ENCODE measurements at regions not wholly inside any gene's neighbourhood (a gene's known extent, or its start where the extent isn't known, plus 50 kb on each side); places are given as distances from the start of the nearest gene placed in this dataset.
A peak's percentile ranks its signal among the peaks of the same experiment; 100 is the strongest.

DNA sequence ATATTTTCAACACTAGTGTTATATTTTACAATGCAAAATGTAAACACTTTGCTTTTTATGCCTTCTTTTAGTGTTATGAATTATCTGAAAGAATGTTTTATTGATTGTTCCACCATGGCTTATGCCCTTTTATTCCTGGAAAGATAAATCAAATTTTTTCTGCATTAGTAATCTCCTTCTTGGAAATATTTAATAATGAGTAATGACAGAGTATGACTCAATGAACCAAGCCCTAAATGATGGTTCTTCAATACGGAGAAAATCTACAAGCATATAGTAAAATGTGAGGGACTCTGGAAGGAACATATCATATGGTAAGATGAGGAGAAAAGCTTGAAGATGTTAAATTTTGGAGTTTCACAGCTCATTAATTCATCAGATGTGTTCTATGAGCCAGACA lies 929.6 kb downstream of the C6orf118 start:
- no peaks in the 10 kb centered on the region for H3K36me3 ChIP-seq (ENCODE audit: control insufficient read depth, insufficient read depth, low read length)
- H3K4me3 ChIP-seq (ENCODE audit: low read depth, low read length) = no peak overlapping the region
- no peak overlapping the region for H3K27ac ChIP-seq (ENCODE audit: low read depth, low read length)
- peaks cover 7% of the 10 kb centered on the region; the same call in 1 of the 2 replicates for H3K4me1 ChIP-seq (ENCODE audit: control insufficient read depth, insufficient read depth, low read length)
- H3K27me3 ChIP-seq (ENCODE audit: control insufficient read depth, insufficient read depth, low read length) = no peaks in the 10 kb centered on the region
- H3K9me3 ChIP-seq (ENCODE audit: control insufficient read depth, insufficient read depth, low read length) = no peaks in the 10 kb centered on the region
- no peak overlapping the region for H3K9ac ChIP-seq (ENCODE audit: low read depth, low read length)

- Histone ChIP-seq H3K9ac (ENCODE audit: low read depth, low read length) (no peak overlapping the region), H3K4me1 (ENCODE audit: control insufficient read depth, insufficient read depth, low read length) (peaks cover 7% of the 10 kb centered on the region; the same call in 1 of the 2 replicates), H3K36me3 (ENCODE audit: control insufficient read depth, insufficient read depth, low read length) (no peaks in the 10 kb centered on the region), H3K4me3 (ENCODE audit: low read depth, low read length) (no peak overlapping the region), H3K9me3 (ENCODE audit: control insufficient read depth, insufficient read depth, low read length) (no peaks in the 10 kb centered on the region), H3K27ac (ENCODE audit: low read depth, low read length) (no peak overlapping the region), H3K27me3 (ENCODE audit: control insufficient read depth, insufficient read depth, low read length) (no peaks in the 10 kb centered on the region)
Measured at GRCh38 chr6:164378330-164378729, 931.1 kb downstream of the C6orf118 start.

GRCh38 chr6:164377348-164377918 lies 932.0 kb downstream of the C6orf118 start:
- Histone ChIP-seq H3K27me3 (ENCODE audit: control insufficient read depth, insufficient read depth, low read length) (no peaks in the 10 kb centered on the region), H3K36me3 (ENCODE audit: control insufficient read depth, insufficient read depth, low read length) (no peaks in the 10 kb centered on the region), H3K9me3 (ENCODE audit: control insufficient read depth, insufficient read depth, low read length) (no peaks in the 10 kb centered on the region), H3K4me3 (ENCODE audit: low read depth, low read length) (no peak overlapping the region), H3K27ac (ENCODE audit: low read depth, low read length) (no peak overlapping the region), H3K4me1 (ENCODE audit: control insufficient read depth, insufficient read depth, low read length) (peaks cover 7% of the 10 kb centered on the region; the same call in 1 of the 2 replicates), H3K9ac (ENCODE audit: low read depth, low read length) (no peak overlapping the region)

DNA sequence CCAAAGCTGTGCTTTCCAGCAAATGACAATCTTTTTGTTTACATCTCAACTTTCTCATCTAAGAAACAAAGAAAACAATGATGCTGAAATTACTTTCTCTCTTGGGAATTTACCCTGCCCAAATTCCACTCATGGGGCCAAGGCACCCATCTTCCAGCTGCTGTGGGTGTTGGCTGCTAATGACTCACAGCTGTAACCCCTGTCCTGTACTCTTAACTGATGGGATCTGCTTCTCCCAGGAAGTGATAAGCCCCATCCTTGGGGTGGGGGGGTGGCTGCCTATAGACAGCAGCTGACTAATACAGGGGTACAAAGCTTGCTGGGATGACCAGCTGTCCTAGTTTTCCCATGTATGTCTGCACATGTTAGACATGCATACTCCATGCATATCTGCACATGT lies 938.6 kb downstream of the C6orf118 start:
- H3K9ac ChIP-seq (ENCODE audit: low read depth, low read length) = no peak overlapping the region
- no peak overlapping the region for H3K27ac ChIP-seq (ENCODE audit: low read depth, low read length)
- H3K27me3 ChIP-seq (ENCODE audit: control insufficient read depth, insufficient read depth, low read length) = no peaks in the 10 kb centered on the region
- no peaks in the 10 kb centered on the region; the same call in 1 of the 2 replicates for H3K9me3 ChIP-seq (ENCODE audit: control insufficient read depth, insufficient read depth, low read length)
- H3K36me3 ChIP-seq (ENCODE audit: control insufficient read depth, insufficient read depth, low read length) = no peaks in the 10 kb centered on the region
- H3K4me1 ChIP-seq (ENCODE audit: control insufficient read depth, insufficient read depth, low read length) = no peaks in the 10 kb centered on the region
- H3K4me3 ChIP-seq (ENCODE audit: low read depth, low read length) = no peak overlapping the region

GRCh38 chr6:164359441-164359840 lies 944.9 kb downstream of the QKI start:
- H3K4me3 ChIP-seq (ENCODE audit: low read depth, low read length) = no peak overlapping the region
- no peak overlapping the region for H3K27ac ChIP-seq (ENCODE audit: low read depth, low read length)
- H3K27me3 ChIP-seq (ENCODE audit: control insufficient read depth, insufficient read depth, low read length) = no peaks in the 10 kb centered on the region
- peaks cover 13% of the 10 kb centered on the region for H3K4me1 ChIP-seq (ENCODE audit: control insufficient read depth, insufficient read depth, low read length)
- H3K9me3 ChIP-seq (ENCODE audit: control insufficient read depth, insufficient read depth, low read length) = peaks cover 10% of the 10 kb centered on the region
- H3K36me3 ChIP-seq (ENCODE audit: control insufficient read depth, insufficient read depth, low read length) = no peaks in the 10 kb centered on the region
- H3K9ac ChIP-seq (ENCODE audit: low read depth, low read length) = no peak overlapping the region

DNA sequence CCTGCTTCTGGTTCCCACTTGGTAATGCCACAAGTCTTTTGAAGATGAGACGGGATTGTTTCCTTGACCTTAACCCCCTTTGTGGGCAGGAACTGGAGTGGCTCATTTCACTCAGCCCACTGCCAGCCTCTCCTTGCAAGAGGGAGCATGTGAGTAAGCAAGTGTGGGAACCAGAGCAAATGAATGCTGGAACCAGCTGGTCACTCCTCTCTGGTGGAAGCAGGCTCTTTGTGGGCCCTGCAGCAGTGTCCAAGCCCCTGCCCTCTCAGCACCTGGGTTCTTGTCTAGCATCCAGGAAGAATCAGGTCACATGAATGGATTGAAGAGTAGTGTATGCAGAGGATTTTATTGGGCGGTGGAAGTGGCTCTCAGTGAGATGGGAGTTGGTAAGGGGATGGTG lies 944.5 kb downstream of the QKI start:
- Histone ChIP-seq H3K4me3 (ENCODE audit: low read depth, low read length) (no peak overlapping the region), H3K27me3 (ENCODE audit: control insufficient read depth, insufficient read depth, low read length) (no peaks in the 10 kb centered on the region), H3K27ac (ENCODE audit: low read depth, low read length) (no peak overlapping the region), H3K9ac (ENCODE audit: low read depth, low read length) (no peak overlapping the region), H3K36me3 (ENCODE audit: control insufficient read depth, insufficient read depth, low read length) (no peaks in the 10 kb centered on the region), H3K4me1 (ENCODE audit: control insufficient read depth, insufficient read depth, low read length) (peaks cover 13% of the 10 kb centered on the region), H3K9me3 (ENCODE audit: control insufficient read depth, insufficient read depth, low read length) (peaks cover 10% of the 10 kb centered on the region)

DNA sequence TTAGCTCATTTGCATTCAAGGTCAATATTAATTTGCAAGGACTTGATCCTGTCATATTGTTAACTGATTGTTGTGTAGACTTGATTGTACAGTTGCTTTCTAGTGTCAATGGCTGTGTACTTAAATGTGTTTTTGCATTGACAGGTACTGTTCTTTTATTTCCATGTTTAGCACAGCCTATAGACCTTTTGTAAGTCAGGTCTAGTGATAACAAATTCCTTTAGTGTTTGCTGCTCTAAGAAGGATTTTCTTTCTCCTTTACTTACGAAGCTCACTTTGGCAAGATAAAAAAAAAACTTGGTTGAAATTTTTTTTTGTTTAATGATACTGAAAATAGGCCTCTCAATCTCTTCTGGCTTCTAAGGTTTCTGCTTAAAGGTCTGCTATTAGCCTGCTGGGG lies 942.3 kb downstream of the QKI start:
- Histone ChIP-seq H3K4me1 (ENCODE audit: control insufficient read depth, insufficient read depth, low read length) (peaks cover 6% of the 10 kb centered on the region), H3K36me3 (ENCODE audit: control insufficient read depth, insufficient read depth, low read length) (no peaks in the 10 kb centered on the region), H3K9me3 (ENCODE audit: control insufficient read depth, insufficient read depth, low read length) (peaks cover 16% of the 10 kb centered on the region), H3K4me3 (ENCODE audit: low read depth, low read length) (no peak overlapping the region), H3K27ac (ENCODE audit: low read depth, low read length) (no peak overlapping the region), H3K27me3 (ENCODE audit: control insufficient read depth, insufficient read depth, low read length) (no peaks in the 10 kb centered on the region), H3K9ac (ENCODE audit: low read depth, low read length) (no peak overlapping the region)

DNA sequence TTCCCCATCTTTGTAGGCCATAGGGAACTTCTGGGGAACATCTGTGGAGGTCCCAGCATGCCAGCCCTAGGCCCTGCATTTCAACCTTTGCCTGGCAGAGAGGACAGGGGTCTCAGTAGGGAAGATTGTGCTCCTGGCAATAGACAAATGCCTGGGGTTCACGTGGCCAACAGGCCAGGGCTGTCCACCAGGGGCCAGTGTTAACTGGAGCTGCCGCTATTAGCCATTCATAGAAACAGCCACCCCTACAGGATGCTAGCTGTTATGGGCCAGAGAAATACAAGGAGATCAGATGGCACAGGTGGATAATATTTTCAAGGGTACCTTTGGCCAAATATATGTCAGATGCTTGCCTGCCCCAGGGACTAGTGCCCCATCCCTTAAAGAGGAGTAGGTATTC lies 932.9 kb downstream of the QKI start:
- peaks cover 16% of the 10 kb centered on the region for H3K4me1 ChIP-seq (ENCODE audit: control insufficient read depth, insufficient read depth, low read length)
- H3K9ac ChIP-seq (ENCODE audit: low read depth, low read length) = no peak overlapping the region
- no peaks in the 10 kb centered on the region for H3K36me3 ChIP-seq (ENCODE audit: control insufficient read depth, insufficient read depth, low read length)
- H3K9me3 ChIP-seq (ENCODE audit: control insufficient read depth, insufficient read depth, low read length) = peaks cover 23% of the 10 kb centered on the region
- no peak overlapping the region for H3K27ac ChIP-seq (ENCODE audit: low read depth, low read length)
- H3K27me3 ChIP-seq (ENCODE audit: control insufficient read depth, insufficient read depth, low read length) = no peaks in the 10 kb centered on the region
- H3K4me3 ChIP-seq (ENCODE audit: low read depth, low read length) = no peak overlapping the region

- Histone ChIP-seq H3K9ac (ENCODE audit: low read depth, low read length) (no peak overlapping the region), H3K27ac (ENCODE audit: low read depth, low read length) (peak overlapping the region; percentile 99), H3K4me3 (ENCODE audit: low read depth, low read length) (no peak overlapping the region)
Measured at GRCh38 chr6:164346631-164347030, 932.1 kb downstream of the QKI start.

GRCh38 chr6:164345806-164346496 lies 931.4 kb downstream of the QKI start:
- Histone ChIP-seq H3K27me3 (ENCODE audit: control insufficient read depth, insufficient read depth, low read length) (no peaks in the 10 kb centered on the region), H3K4me3 (ENCODE audit: low read depth, low read length) (peak overlapping the region; percentile 36; the same call in 1 of the 2 replicates), H3K4me1 (ENCODE audit: control insufficient read depth, insufficient read depth, low read length) (peaks cover 16% of the 10 kb centered on the region), H3K9ac (ENCODE audit: low read depth, low read length) (peak overlapping the region; percentile 38; the same call in 1 of the 2 replicates), H3K27ac (ENCODE audit: low read depth, low read length) (peak overlapping the region; percentile 99), H3K9me3 (ENCODE audit: control insufficient read depth, insufficient read depth, low read length) (peaks cover 23% of the 10 kb centered on the region), H3K36me3 (ENCODE audit: control insufficient read depth, insufficient read depth, low read length) (no peaks in the 10 kb centered on the region)

More at GRCh38 chr6:164346631-164347030, 932.1 kb downstream of the QKI start:
- H3K27me3 ChIP-seq (ENCODE audit: control insufficient read depth, insufficient read depth, low read length) = no peaks in the 10 kb centered on the region
- peaks cover 16% of the 10 kb centered on the region for H3K4me1 ChIP-seq (ENCODE audit: control insufficient read depth, insufficient read depth, low read length)
- no peaks in the 10 kb centered on the region for H3K36me3 ChIP-seq (ENCODE audit: control insufficient read depth, insufficient read depth, low read length)
- H3K9me3 ChIP-seq (ENCODE audit: control insufficient read depth, insufficient read depth, low read length) = peaks cover 23% of the 10 kb centered on the region

- Histone ChIP-seq H3K4me3 (ENCODE audit: low read depth, low read length) (peak overlapping the region; percentile 36; the same call in 1 of the 2 replicates), H3K4me1 (ENCODE audit: control insufficient read depth, insufficient read depth, low read length) (peaks cover 16% of the 10 kb centered on the region), H3K9ac (ENCODE audit: low read depth, low read length) (peak overlapping the region; percentile 38; the same call in 1 of the 2 replicates), H3K9me3 (ENCODE audit: control insufficient read depth, insufficient read depth, low read length) (peaks cover 23% of the 10 kb centered on the region), H3K36me3 (ENCODE audit: control insufficient read depth, insufficient read depth, low read length) (no peaks in the 10 kb centered on the region), H3K27ac (ENCODE audit: low read depth, low read length) (peak overlapping the region; percentile 99), H3K27me3 (ENCODE audit: control insufficient read depth, insufficient read depth, low read length) (no peaks in the 10 kb centered on the region)
Measured at GRCh38 chr6:164345327-164345726, 930.8 kb downstream of the QKI start.

Measured in HUES48 (cell line).